Right renal cortex interstitium (tissue), 3 donors: ENCODE measurements at regions not wholly inside any gene's neighbourhood (a gene's known extent, or its start where the extent isn't known, plus 50 kb on each side); places are given as distances from the start of the nearest gene placed in this dataset.
"Not testable (repeated sequence)": the region's sequence is repeated elsewhere in the genome, so short reads cannot be mapped to it uniquely, and the experiment has no call there.

ENCODE experiments used
- DNase-seq, 3 donors: peaks; one replicate each; pipeline ENCODE4 v3.0.0-alpha.2; 2013; ENCODE audit warnings: low read depth in 3 of 3, low spot score in 2 of 3

DNA sequence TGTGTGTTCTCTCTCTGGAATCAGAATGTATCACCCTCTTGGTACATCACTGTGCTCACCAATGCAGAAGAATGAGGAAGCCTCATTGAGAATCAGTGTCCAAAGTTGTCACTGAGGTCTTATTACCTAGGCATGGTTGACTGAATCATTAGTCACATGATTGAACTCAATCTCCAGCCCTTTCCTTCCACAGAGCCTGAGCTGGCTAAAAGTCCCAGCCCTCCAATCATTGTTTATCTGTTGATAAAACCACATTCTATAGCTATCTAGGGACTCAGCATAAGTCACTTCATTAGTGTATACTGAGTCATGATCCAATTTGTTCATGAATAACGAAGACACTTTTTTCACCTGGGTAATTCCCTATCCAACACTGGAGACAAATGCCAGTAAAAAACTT, 396.8 kb downstream of the TRAM1L1 start:
- DNase-seq, result no peak

DNA sequence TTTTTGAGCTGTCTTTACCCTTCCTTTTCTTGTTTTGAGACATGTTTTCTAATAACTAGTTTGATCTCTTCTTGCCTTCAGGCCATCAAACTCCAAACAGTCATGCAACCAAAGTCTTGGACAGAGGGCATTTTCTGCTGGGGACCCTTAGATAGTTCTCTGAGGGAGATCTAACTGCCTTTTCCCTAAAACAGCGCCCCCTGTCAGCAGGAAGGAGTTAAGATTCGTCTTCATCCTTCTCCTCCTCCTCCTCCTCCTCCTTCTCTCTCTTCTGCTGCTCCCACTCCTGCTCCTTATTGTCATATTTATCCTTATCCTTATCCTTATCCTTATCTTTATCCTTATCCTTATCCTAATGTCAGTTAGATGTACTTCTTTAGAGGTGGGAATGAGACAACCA, 417.2 kb downstream of the TRAM1L1 start:
- no peak for DNase-seq

DNA sequence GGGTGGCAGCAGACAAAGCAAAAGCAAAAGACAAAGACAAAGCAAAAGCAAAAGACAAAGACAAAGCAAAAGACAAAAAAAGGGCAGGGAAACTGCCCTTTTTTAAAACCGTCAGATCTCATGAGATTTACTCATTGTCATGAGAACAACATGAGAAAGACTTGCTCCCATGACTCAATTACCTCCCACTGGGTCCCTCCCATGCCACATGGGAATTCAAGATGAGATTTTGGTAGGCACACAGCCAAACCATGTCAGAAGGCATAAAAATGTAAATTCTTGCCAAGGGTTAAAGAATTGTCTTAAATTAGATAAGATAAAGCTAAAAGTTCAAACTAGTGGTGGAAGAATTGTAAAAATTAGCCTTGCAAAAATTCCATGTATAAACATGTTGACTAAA, 419.7 kb downstream of the TRAM1L1 start:
- no peak for DNase-seq

DNA sequence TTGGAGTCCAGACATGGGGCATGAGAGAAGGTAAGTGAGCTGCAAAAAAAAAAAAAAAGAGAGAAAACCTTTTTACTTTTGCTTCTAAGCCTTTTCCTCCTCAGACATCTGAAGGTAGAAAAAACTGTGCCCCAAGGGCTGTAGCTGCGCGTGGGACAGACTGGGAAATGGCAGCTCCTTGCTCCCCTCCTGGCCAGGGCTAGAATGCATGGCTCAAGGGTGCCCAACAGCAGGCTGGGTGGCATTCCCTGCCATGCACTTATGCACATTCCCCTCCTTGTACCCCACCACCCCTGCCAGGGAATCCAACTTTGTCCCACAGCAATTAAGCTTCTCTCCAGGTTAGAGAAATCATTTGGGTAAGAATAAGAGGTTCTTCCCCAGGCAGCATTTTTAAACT, 421.2 kb downstream of the TRAM1L1 start:
- no peak for DNase-seq

- DNase-seq, result no peak
Observed at GRCh38 chr4:116639070-116639577, 446.3 kb downstream of the TRAM1L1 start.

DNA sequence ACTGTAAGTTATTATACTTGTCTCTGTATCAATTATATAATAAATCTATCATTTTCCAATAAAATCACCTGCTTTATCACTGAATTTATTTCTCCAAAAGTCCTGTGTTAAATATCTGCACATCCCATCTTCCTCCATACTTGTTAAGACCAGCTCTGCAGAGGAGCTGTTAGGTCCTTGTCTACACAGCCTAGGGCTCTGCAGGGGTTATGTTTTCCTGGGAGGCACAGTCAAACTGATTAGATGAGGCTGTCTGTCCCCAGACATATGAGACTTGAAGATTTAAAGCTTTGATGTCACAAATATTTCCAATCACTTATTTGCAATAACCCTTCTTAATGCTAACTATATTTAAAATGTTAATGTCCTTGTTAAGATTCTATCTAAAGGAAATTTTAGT, 446.8 kb downstream of the TRAM1L1 start:
- no peak for DNase-seq

DNA sequence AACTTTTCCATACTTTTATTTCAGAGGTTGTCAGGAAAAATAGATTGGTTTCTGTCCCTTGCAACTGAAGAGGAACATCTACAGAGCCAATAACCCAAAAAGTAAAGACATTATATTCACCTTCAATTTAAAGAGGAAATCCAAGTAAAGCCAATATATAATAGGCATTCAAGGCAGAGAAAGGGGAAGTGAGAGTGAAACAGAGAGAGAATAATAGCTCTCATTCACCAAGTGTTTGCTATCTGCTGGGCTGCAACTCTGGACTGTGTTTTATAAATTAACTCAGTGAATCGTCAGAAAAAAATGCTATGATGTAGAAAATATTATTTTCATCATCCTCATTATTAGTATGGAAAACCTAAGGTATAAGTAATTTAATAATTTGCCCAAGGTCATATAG, 448.5 kb downstream of the TRAM1L1 start:
- DNase-seq, result no peak

DNA sequence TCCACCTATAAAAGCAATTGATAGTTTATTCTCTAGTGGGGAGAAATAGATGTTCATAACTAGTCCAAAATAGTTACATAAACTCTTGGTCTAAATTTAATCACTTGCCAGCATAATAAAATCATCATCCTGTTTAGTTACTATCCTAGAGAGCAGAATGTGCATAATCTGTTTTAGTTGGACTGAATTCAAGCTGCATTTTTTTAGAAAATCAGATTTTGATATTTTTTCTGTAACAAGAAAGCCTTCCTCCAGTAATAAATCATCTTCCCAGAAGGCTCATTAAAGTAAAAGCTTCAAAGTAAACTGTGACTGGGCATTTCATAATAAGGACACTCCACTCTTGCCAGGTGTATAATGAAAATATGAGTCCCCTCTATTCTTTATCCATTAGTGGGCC, 453.1 kb downstream of the TRAM1L1 start:
- DNase-seq, result no peak

DNA sequence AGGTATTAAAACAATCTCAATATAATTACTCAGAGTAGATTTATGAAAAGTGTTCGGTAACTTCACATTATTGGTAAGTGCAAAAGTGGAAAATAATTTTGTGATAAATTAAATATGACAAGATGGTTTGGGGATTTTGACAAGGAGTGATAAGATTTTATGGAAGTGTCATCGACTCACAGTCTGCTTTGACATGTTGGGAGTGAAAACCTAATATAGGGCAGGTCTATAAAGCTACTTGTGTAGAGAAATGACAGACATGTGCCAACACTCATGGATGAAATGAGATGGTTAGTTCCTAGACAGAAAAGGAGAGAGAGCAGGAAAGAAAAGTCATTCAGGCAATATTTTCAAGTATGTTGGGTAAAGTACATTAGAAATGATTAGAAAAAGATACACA, 456.8 kb downstream of the TRAM1L1 start:
- DNase-seq, result no peak

- DNase-seq, result no peak
Observed at GRCh38 chr4:116627545-116627944, 457.8 kb downstream of the TRAM1L1 start.

DNA sequence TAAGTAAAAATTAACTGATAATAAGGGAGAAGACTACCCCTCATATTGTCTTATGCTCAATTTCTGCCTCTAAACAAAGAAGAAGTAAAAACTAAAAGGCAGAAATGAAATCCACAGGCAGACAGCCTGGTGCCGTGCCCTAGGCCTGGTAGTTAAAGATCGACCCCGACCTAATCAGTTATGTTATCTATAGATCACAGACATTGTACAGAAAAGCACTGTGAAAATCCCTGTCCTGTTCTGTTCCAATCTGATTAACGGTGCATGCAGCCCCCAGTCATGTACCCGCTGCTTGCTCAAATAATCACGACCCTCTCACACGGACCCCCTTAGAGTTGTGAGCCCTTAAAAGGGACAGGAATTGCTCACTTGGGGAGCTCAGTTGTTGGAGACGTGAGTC, 465.9 kb downstream of the TRAM1L1 start:
- DNase-seq, result not testable (repeated sequence)

- no peak for DNase-seq
Observed at GRCh38 chr4:116618638-116619037, 466.7 kb downstream of the TRAM1L1 start.

DNA sequence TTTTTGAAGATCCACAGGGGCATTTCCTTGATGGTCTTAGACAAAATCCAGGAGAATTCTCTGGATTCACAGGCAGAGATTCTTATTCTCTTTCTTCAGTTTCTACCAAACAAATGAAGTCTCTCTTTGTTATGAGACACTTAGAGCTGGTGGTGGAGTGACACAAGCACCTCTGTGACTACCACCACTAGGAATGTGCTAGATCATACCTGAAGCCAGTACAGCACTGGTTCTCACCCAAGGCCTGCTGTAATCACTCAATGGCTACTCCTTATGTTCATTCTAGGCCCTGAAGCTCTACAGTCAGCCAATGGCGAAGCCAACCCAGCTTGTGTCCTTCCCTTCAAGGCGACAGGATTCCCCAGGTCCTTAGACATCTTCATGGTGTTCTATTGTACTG, 482.3 kb downstream of the TRAM1L1 start:
- DNase-seq, result no peak

GRCh38 chr4:116599859-116600258, 485.5 kb downstream of the TRAM1L1 start:
- no peak for DNase-seq

- no peak for DNase-seq
Observed at GRCh38 chr4:116598980-116599789, 486.2 kb downstream of the TRAM1L1 start.

DNA sequence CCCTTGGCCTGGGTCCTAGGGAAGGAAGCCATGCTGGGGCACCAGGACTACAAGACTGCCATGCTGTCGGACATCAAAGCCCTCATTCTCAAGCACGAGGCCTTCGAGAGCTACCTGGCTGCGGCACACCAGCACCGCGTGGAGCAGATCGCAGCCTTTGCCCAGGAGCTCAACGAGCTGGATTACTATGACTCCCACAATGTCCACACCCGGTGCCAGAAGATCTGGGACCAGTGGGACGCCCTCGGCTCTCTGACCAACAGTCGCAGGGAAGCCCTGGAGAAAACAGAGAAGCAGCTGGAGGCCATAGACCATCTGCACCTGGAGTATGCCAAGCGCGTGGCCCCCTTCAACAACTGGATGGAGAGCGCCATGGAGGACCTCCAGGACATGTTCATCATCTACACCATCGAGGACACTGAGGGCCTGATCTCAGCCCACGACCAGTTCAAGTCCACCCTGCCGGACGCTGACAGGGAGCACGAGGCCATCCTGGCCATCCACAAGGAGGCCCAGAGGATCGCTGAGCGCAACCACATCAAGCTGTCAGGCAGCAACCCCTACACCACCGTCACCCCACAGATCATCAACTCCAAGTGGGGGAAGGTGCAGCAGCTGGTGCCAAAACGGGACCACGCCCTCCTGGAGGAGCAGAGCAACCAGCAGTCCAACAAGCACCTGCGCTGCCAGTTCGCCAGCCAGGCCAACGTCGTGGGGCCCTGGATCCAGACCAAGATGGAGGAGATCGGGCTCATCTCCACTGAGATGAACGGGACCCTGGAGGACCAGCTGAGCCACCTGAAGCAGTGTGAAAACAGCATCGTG, 487.0 kb downstream of the TRAM1L1 start:
- DNase-seq, result no peak

GRCh38 chr4:116590648-116591047, 494.7 kb downstream of the TRAM1L1 start:
- no peak for DNase-seq

DNA sequence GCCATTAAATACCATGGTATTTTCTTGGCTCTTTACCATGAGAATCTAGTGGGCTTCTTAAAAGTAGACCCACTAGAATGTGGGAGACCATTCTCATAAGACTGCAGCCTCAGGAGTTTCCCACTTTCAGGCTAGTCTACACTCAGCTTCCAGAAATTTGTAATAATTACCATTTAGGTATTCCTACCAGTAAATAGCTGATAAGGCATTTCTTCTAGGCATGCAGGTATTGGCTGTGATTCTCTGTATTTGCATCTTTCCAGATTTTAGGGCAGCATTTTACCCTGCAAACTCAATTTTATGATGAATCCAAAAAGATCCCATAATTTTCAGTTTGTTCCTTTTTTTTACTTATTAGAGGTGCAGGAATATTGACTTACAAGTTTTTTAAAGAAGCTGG, 496.6 kb downstream of the TRAM1L1 start:
- DNase-seq, result no peak

GRCh38 chr4:116585246-116585645, 500.1 kb downstream of the TRAM1L1 start:
- no peak for DNase-seq

DNA sequence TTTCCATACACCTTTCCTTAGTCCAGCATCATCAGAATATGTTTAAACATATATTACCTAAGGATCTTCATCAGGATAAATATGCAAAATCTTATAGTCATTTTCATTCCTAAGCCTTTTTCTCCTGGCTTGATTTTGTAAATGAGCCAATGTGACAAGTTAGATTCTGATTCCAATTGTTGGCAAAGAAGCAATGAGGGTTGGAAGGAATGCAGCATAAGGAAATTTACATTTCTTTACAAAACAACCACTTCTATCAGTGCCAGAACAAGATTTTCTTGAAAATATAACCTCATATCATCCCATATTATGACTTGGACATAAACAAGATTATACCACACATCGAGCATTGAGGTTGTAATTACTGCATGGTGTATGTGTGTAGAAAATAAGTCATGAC, 508.1 kb downstream of the TRAM1L1 start:
- DNase-seq, result no peak

GRCh38 chr4:116573540-116573939, 511.8 kb downstream of the TRAM1L1 start:
- DNase-seq, result no peak

DNA sequence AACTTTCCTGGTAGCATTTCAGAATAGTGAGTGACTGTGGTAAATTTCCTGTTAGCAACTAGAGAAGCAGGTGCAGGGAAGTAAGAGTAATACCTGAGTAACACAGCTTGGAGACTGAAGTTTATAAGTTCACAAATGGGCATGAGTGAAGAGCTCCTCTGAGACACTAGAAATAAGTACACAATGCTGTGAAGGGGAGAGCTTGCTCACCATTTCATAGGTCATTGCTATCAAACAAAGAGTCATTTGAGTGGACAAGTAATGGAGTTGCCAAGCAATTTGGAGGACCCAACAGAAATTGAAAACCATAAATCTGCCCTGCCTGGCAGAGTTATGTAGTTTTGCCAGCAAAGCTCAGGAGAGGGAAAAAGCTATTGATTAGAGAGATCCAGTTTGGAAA, 523.6 kb downstream of the TRAM1L1 start:
- DNase-seq, result no peak
